CD1c-positive myeloid dendritic cell (primary cell): ENCODE measurements at regions not wholly inside any gene's neighbourhood (a gene's known extent, or its start where the extent isn't known, plus 50 kb on each side); places are given as distances from the start of the nearest gene placed in this dataset.
"Not testable (repeated sequence)": the region's sequence is repeated elsewhere in the genome, so short reads cannot be mapped to it uniquely, and the experiment has no call there.

ENCODE experiments used
- DNase-seq: peaks from one replicate; pipeline ENCODE4 v3.0.0-alpha.2; 2016; ENCODE audit errors: extremely low spot score

- DNase-seq = no peak
Measured at GRCh38 chr7:114180556-114181266, 233.9 kb upstream of the FOXP2 start.

GRCh38 chr7:114175125-114175524 is 239.5 kb upstream of the FOXP2 start:
- no peak for DNase-seq

GRCh38 chr7:114173170-114173890 is 241.3 kb upstream of the FOXP2 start:
- no peak for DNase-seq

GRCh38 chr7:114169389-114169788 is 245.2 kb upstream of the FOXP2 start:
- DNase-seq = not testable (repeated sequence)

GRCh38 chr7:114160925-114161324 is 242.1 kb upstream of the PPP1R3A start:
- DNase-seq = no peak

GRCh38 chr7:114158854-114159253 is 240.0 kb upstream of the PPP1R3A start:
- DNase-seq = no peak

GRCh38 chr7:114158275-114158674 is 239.5 kb upstream of the PPP1R3A start:
- no peak for DNase-seq

- no peak for DNase-seq
Measured at GRCh38 chr7:114156178-114156577, 237.4 kb upstream of the PPP1R3A start.

- DNase-seq = no peak
Measured at GRCh38 chr7:114155116-114156110, 236.6 kb upstream of the PPP1R3A start.

GRCh38 chr7:114153700-114154099 is 234.9 kb upstream of the PPP1R3A start:
- no peak for DNase-seq

- DNase-seq = no peak
Measured at GRCh38 chr7:114152314-114152938, 233.6 kb upstream of the PPP1R3A start.

GRCh38 chr7:114151777-114152176 is 233.0 kb upstream of the PPP1R3A start:
- DNase-seq = no peak

GRCh38 chr7:114150689-114151088 is 231.9 kb upstream of the PPP1R3A start:
- DNase-seq = no peak

- peak; percentile 17 for DNase-seq
Measured at GRCh38 chr7:114148779-114149178, 230.0 kb upstream of the PPP1R3A start.

GRCh38 chr7:114141415-114141814 is 222.6 kb upstream of the PPP1R3A start:
- DNase-seq = no peak

- DNase-seq = no peak
Measured at GRCh38 chr7:114140561-114140960, 221.8 kb upstream of the PPP1R3A start.

GRCh38 chr7:114139690-114140089 is 220.9 kb upstream of the PPP1R3A start:
- DNase-seq = not testable (repeated sequence)

GRCh38 chr7:114138587-114138986 is 219.8 kb upstream of the PPP1R3A start:
- DNase-seq = no peak

GRCh38 chr7:114133717-114134116 is 214.9 kb upstream of the PPP1R3A start:
- no peak for DNase-seq

- no peak for DNase-seq
Measured at GRCh38 chr7:114130866-114131265, 212.1 kb upstream of the PPP1R3A start.

GRCh38 chr7:114128880-114129279 is 210.1 kb upstream of the PPP1R3A start:
- DNase-seq = no peak

- DNase-seq = no peak
Measured at GRCh38 chr7:114126095-114126494, 207.3 kb upstream of the PPP1R3A start.
